SH-SY5Y (cell line): ENCODE measurements at regions not wholly inside any gene's neighbourhood (a gene's known extent, or its start where the extent isn't known, plus 50 kb on each side); places are given as distances from the start of the nearest gene placed in this dataset.

Source experiments
- GATA2 ChIP-seq: IDR thresholded peaks from 2 replicates; pipeline ENCODE4 v1.6.1; 2011; ENCODE audit warnings: mild to moderate bottlenecking, low read depth, low read length
- GATA3 ChIP-seq: IDR thresholded peaks from 2 replicates; pipeline ENCODE4 v1.6.1; 2011; ENCODE audit warnings: low read depth, mild to moderate bottlenecking, low read length, moderate library complexity

DNA sequence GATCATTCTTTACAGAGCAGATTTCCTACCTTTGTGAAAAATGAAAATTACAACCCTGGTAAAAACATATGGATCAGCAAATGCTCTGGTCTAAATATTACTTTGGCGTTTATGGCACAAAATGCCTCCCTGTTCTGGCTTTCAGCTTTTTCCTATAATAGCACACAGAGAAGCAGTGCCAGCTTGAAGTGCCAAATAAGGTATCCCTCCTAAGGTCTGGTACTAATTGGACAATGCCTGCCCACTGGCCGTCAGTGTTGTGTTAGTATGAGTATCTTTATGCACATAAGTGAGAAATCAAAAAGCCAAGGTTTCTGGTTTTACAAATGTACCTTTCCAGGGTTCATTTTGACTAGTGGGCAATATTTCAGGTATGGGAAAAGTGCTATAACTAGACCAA is 1293.7 kb upstream of the FAM98A start:
- no peak for TF ChIP-seq GATA2
- no peak for TF ChIP-seq GATA3
